ENCODE measurements at regions not wholly inside any gene's neighbourhood (a gene's known extent, or its start where the extent isn't known, plus 50 kb on each side); places are given as distances from the start of the nearest gene placed in this dataset.

DNA sequence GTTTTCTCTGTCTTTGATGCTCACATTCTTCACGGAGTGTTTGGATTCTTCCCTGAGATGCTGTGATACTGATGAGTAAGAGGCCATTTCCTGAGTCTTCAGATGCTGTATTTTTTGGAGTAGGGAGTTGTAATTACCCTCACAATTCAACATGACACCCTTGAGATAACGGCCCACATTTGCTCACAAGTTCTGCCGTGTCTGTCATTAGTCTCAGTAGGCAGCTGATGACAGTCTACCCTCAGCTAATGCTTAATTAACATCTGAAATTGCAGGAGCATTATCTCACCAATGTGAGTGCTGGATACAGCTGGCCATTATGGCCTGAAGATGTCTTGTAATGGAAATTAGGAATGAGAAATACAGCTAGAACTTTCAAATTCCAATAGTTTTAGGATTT is 307.1 kb upstream of the ADCY2 start:
- TF ChIP-seq YY1 (IDR thresholded peaks at IDR 0.05; ENCODE audit: insufficient read depth, insufficient read length) (no peak), ZNF274 (IDR thresholded peaks at IDR 0.05; ENCODE audit: low read depth, low read length) (no peak)
